Ovary (tissue), 3 donors: ENCODE measurements at regions not wholly inside any gene's neighbourhood (a gene's known extent, or its start where the extent isn't known, plus 50 kb on each side); places are given as distances from the start of the nearest gene placed in this dataset.

Source experiments
- POLR2A ChIP-seq: fragments of 450-650 bp; IDR thresholded peaks from one replicate; pipeline ENCODE4 v1.6.1; 2017; ENCODE audit warnings: antibody characterized with exemption, mild to moderate bottlenecking, moderate library complexity
- TF ChIP-seq, protein P1 (sequence below), 3 donors: fragments of 450-650 bp in 2 of 3; fragments of 200-600 bp in 1 of 3; IDR thresholded peaks; one replicate each; pipeline versions ENCODE4 v1.5.1 to v1.8.0; 2016 to 2022; ENCODE audit warnings: antibody characterized with exemption in 3 of 3, mild to moderate bottlenecking in 1 of 3
- donor health status: DM: no; HTN: no; CAD: no.

GRCh38 chr16:86374603-86375130 is 135.7 kb upstream of the FOXF1 start:
- TF ChIP-seq, protein P1, sequence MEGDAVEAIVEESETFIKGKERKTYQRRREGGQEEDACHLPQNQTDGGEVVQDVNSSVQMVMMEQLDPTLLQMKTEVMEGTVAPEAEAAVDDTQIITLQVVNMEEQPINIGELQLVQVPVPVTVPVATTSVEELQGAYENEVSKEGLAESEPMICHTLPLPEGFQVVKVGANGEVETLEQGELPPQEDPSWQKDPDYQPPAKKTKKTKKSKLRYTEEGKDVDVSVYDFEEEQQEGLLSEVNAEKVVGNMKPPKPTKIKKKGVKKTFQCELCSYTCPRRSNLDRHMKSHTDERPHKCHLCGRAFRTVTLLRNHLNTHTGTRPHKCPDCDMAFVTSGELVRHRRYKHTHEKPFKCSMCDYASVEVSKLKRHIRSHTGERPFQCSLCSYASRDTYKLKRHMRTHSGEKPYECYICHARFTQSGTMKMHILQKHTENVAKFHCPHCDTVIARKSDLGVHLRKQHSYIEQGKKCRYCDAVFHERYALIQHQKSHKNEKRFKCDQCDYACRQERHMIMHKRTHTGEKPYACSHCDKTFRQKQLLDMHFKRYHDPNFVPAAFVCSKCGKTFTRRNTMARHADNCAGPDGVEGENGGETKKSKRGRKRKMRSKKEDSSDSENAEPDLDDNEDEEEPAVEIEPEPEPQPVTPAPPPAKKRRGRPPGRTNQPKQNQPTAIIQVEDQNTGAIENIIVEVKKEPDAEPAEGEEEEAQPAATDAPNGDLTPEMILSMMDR (IDR thresholded peaks at IDR 0.05) = no peak
- no peak for TF ChIP-seq POLR2A
